Ishikawa (cell line): ENCODE measurements at regions not wholly inside any gene's neighbourhood (a gene's known extent, or its start where the extent isn't known, plus 50 kb on each side); places are given as distances from the start of the nearest gene placed in this dataset.

ENCODE experiments used
- CEBPB ChIP-seq: IDR thresholded peaks from 2 replicates; pipeline ENCODE4 v1.6.1; 2012
- CREB1 ChIP-seq: IDR thresholded peaks from 2 replicates; pipeline ENCODE4 v1.6.1; 2012; ENCODE audit warnings: low read depth
- EGR1 ChIP-seq: IDR thresholded peaks from 2 replicates; pipeline ENCODE4 v1.6.1; 2012
- EP300 ChIP-seq: IDR thresholded peaks from 2 replicates; pipeline ENCODE4 v1.6.1; 2012; ENCODE audit warnings: borderline replicate concordance
- FOXM1 ChIP-seq: IDR thresholded peaks from 2 replicates; pipeline ENCODE4 v1.6.1; 2012; ENCODE audit warnings: low read depth, borderline replicate concordance
- NFIC ChIP-seq: IDR thresholded peaks from 2 replicates; pipeline ENCODE4 v1.6.1; 2012
- RAD21 ChIP-seq: IDR thresholded peaks from 2 replicates; pipeline ENCODE4 v1.6.1; 2012; ENCODE audit warnings: low read depth
- TAF1 ChIP-seq: IDR thresholded peaks from 2 replicates; pipeline ENCODE4 v1.6.1; 2012; ENCODE audit warnings: low read depth, mild to moderate bottlenecking
- TCF12 ChIP-seq: IDR thresholded peaks from 2 replicates; pipeline ENCODE4 v1.6.1; 2012; ENCODE audit warnings: low read depth
- TEAD4 ChIP-seq: IDR thresholded peaks from 2 replicates; pipeline ENCODE4 v1.6.1; 2012
- YY1 ChIP-seq: IDR thresholded peaks from 2 replicates; pipeline ENCODE4 v1.6.1; 2012; ENCODE audit warnings: low read depth
- ZBTB7A ChIP-seq: IDR thresholded peaks from 2 replicates; pipeline ENCODE4 v1.6.1; 2012; ENCODE audit warnings: low read depth
- TF ChIP-seq, protein P1 (sequence below): IDR thresholded peaks from 2 replicates; pipeline ENCODE4 v1.6.1; 2012
- TF ChIP-seq, protein P2 (sequence below): IDR thresholded peaks from 2 replicates; pipeline ENCODE4 v1.6.1; 2012
- TF ChIP-seq, protein P3 (sequence below): IDR thresholded peaks from 2 replicates; pipeline ENCODE4 v1.6.1; 2012; ENCODE audit warnings: low read depth, mild to moderate bottlenecking

DNA sequence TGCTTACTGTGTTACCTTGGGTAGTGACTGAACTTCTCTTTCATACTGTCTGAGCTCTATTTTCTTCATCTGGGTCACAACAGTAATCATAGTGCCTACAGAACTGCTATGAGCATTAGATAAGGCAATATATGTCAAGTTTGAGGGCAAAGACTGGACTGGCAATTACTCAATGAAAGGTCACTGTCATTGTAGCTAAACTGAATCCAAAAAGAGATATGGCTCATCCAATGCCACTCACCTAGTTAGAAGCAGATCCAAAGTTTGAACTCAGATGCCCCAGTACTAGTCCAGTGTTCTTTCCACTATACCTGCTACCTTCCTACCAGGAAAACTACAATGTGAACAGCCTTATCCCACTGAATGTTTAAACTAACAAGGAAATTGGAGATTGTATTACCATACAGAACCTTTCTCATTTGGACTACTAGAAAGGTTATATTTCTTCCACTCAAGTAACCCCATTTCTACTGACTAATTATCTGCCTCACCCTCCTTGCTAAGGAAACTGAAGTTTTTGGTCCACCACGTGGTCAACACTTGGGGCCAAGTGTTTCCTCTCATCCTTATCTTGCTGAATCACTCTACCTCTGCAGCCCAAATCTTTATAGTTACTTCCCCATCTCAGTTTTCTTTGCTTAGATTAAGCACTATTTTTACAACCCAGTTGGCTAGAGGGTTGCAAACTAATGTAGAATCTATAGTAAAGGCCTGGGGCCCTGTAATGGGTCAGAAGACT lies 202.3 kb upstream of the LPP start:
- TF ChIP-seq NFIC (no peak), TEAD4 (no peak), YY1 (no peak), EP300 (no peak), RAD21 (no peak), ZBTB7A (no peak), TAF1 (no peak), CEBPB (no peak), TCF12 (no peak), CREB1 (no peak)
- TF ChIP-seq, protein P1, sequence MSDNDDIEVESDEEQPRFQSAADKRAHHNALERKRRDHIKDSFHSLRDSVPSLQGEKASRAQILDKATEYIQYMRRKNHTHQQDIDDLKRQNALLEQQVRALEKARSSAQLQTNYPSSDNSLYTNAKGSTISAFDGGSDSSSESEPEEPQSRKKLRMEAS = no peak

DNA sequence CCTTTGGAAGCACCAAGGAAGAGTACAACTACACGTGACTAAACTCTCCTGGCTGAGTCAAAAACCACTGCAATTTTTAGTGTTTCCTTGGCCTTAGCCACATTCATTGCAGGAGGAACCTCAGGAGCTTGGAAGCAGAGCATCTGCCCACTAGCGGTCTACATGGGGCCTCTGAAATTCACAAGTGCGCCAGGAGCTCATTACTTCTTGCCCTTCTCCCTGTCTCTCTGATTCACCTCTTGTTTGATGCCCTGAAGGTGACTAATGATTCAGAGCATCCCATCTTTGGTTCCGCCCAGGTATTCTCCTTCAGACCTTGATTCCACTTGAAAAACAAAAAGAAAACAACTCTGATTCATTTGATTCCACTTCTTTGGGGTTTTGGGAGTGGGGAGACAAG lies 201.1 kb upstream of the LPP start:
- TF ChIP-seq, protein P2, sequence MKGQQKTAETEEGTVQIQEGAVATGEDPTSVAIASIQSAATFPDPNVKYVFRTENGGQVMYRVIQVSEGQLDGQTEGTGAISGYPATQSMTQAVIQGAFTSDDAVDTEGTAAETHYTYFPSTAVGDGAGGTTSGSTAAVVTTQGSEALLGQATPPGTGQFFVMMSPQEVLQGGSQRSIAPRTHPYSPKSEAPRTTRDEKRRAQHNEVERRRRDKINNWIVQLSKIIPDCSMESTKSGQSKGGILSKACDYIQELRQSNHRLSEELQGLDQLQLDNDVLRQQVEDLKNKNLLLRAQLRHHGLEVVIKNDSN = no peak
- TF ChIP-seq, protein P3, sequence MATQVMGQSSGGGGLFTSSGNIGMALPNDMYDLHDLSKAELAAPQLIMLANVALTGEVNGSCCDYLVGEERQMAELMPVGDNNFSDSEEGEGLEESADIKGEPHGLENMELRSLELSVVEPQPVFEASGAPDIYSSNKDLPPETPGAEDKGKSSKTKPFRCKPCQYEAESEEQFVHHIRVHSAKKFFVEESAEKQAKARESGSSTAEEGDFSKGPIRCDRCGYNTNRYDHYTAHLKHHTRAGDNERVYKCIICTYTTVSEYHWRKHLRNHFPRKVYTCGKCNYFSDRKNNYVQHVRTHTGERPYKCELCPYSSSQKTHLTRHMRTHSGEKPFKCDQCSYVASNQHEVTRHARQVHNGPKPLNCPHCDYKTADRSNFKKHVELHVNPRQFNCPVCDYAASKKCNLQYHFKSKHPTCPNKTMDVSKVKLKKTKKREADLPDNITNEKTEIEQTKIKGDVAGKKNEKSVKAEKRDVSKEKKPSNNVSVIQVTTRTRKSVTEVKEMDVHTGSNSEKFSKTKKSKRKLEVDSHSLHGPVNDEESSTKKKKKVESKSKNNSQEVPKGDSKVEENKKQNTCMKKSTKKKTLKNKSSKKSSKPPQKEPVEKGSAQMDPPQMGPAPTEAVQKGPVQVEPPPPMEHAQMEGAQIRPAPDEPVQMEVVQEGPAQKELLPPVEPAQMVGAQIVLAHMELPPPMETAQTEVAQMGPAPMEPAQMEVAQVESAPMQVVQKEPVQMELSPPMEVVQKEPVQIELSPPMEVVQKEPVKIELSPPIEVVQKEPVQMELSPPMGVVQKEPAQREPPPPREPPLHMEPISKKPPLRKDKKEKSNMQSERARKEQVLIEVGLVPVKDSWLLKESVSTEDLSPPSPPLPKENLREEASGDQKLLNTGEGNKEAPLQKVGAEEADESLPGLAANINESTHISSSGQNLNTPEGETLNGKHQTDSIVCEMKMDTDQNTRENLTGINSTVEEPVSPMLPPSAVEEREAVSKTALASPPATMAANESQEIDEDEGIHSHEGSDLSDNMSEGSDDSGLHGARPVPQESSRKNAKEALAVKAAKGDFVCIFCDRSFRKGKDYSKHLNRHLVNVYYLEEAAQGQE = no peak
- TF ChIP-seq YY1 (no peak), TCF12 (no peak), TEAD4 (no peak), CREB1 (no peak), TAF1 (no peak), FOXM1 (no peak), NFIC (no peak), RAD21 (no peak), CEBPB (no peak), EGR1 (no peak), ZBTB7A (no peak), EP300 (no peak)
- TF ChIP-seq, protein P1 = no peak

DNA sequence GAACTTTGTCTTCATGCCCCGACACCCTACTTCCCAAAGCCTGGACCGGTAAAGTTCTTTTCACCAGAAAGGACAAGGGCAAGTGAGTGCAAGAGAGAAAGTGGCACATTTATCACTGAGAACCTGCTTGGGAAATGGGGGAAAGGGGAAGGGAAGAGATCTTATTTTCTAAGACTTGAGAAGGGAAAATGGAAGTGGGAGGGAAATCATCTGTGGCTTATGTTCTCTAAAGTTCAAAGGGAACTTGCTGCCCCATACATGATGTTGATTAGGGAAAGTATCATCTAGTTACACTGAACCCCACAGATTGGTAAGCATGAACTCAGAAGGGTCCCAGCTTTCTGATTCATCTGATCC lies 199.5 kb upstream of the LPP start:
- no peak for TF ChIP-seq EP300
- no peak for TF ChIP-seq NFIC
- TF ChIP-seq ZBTB7A = no peak
- no peak for TF ChIP-seq TAF1
- no peak for TF ChIP-seq EGR1
- no peak for TF ChIP-seq CEBPB
- TF ChIP-seq TEAD4 = no peak

DNA sequence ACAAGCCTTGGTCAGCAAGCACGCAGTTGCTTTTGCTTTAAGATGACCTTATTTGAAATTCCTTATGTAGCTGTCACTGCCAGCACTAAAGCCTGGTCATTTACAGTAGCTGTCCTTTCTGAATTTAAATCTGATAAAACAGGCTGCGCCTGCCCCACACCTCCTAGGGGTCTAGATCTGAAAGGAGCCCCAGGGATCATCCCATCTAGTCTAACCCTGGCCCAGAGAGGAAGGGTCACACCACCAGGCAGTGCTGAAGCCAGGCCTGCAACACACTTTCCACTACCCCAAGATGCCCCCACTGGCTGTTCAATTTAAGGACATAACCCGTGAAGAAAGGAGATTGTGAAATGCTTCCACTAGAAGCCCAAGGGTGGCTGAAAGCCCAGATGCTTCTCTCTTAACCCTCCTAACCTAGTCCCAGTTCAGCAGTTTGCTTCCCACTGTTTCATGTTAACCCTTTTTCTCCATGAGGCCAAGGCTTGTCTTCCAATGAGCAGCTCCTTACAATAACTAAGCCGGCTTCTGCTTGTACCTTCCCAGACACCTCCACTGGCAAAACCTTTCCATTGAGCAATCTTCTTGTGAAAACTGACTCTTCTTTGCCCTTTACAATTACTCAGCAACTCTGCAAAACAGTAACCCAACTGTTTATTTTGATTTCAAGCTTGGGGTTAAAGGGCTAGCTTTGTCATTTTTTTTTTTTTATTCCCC lies 198.9 kb upstream of the LPP start:
- TF ChIP-seq, protein P2 = no peak
- TF ChIP-seq TCF12 (no peak), NFIC (no peak), TAF1 (no peak), ZBTB7A (no peak), CREB1 (no peak), RAD21 (no peak), CEBPB (no peak), EGR1 (no peak), TEAD4 (no peak), EP300 (no peak), FOXM1 (no peak), YY1 (no peak)
- TF ChIP-seq, protein P3 = no peak
- TF ChIP-seq, protein P1 = no peak

DNA sequence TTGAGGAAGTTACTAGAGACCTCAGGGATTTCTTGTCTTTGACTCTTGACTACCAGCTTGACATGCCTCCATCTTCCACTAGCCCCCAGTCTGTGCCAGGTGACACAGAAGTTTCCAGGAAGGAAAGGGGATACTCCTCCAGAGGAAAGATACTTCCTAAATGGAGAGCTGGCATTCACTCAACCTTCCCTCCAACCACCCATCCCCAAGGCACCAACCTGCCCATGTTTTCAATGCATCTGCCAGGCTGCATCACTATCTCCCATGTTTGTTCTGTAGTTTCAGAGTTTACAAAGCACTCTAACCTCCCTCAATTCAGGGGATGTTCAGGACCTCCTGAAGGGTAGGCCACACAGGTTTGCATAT lies 198.4 kb upstream of the LPP start:
- TF ChIP-seq EGR1 (no peak), EP300 (no peak), NFIC (no peak), TCF12 (no peak), FOXM1 (no peak), TAF1 (no peak), ZBTB7A (no peak), CEBPB (no peak), CREB1 (no peak)
- TF ChIP-seq, protein P1 = no peak
